RWPE2 (cell line): ENCODE measurements at regions not wholly inside any gene's neighbourhood (a gene's known extent, or its start where the extent isn't known, plus 50 kb on each side); places are given as distances from the start of the nearest gene placed in this dataset.
A peak's percentile ranks its signal among the peaks of the same experiment; 100 is the strongest.

Source experiments
- ATAC-seq: fragments of 200-7000 bp; cut with Tn5 transposase; 3 replicates; pipeline ENCODE4 v1.9.1; 2021; ENCODE audit warnings: low read depth
- DNase-seq: peaks from one replicate; pipeline ENCODE4 v3.0.0-alpha.2; 2020; ENCODE audit warnings: low spot score
- H3K27ac ChIP-seq: fragments of 450-650 bp; 2 replicates; pipeline ENCODE4 v1.5.1; 2017; ENCODE audit warnings: mild to moderate bottlenecking; ENCODE audit not compliant: poor library complexity, severe bottlenecking
- H3K27me3 ChIP-seq: fragments of 250-450 bp; sonication (Bioruptor Pico); 2 replicates; pipeline ENCODE4 v1.5.1; 2021; ENCODE audit warnings: mild to moderate bottlenecking, moderate library complexity; ENCODE audit not compliant: insufficient read depth, poor library complexity, severe bottlenecking
- H3K36me3 ChIP-seq: fragments of 250-450 bp; sonication (Bioruptor Pico); 2 replicates; pipeline ENCODE4 v1.5.1; 2020; ENCODE audit warnings: low read depth, mild to moderate bottlenecking, moderate library complexity
- H3K4me1 ChIP-seq: fragments of 250-450 bp; sonication (Bioruptor Pico); 2 replicates; pipeline ENCODE4 v1.5.1; 2021; ENCODE audit warnings: mild to moderate bottlenecking, moderate library complexity; ENCODE audit not compliant: insufficient read depth, poor library complexity, severe bottlenecking
- H3K4me3 ChIP-seq: fragments of 250-450 bp; sonication (Bioruptor Pico); 2 replicates; pipeline ENCODE4 v1.5.1; 2021; ENCODE audit warnings: mild to moderate bottlenecking, moderate library complexity; ENCODE audit not compliant: severe bottlenecking
- H3K9me3 ChIP-seq: fragments of 250-450 bp; sonication (Bioruptor Pico); 2 replicates; pipeline ENCODE4 v1.5.1; 2021; ENCODE audit warnings: mild to moderate bottlenecking, moderate library complexity; ENCODE audit not compliant: severe bottlenecking
- CTCF ChIP-seq: fragments of 450-650 bp; IDR thresholded peaks from one replicate; pipeline ENCODE4 v1.5.1; 2017; ENCODE audit warnings: mild to moderate bottlenecking, moderate library complexity; ENCODE audit not compliant: poor library complexity, severe bottlenecking

GRCh38 chr10:62501547-62501946 is 127.4 kb downstream of the ZNF365 start:
- Histone ChIP-seq H3K36me3 (no peaks in the 10 kb centered on the region), H3K27ac (no peak overlapping the region), H3K4me3 (no peak overlapping the region), H3K9me3 (no peaks in the 10 kb centered on the region), H3K4me1 (no peaks in the 10 kb centered on the region), H3K27me3 (no peaks in the 10 kb centered on the region)
- DNase-seq = no peak
- no peak for TF ChIP-seq CTCF
- ATAC-seq = peak; percentile 23; the same call in 1 of the 3 replicates

GRCh38 chr10:62502995-62503613 is 128.9 kb downstream of the ZNF365 start:
- no peak overlapping the region for H3K27ac ChIP-seq
- H3K27me3 ChIP-seq = no peaks in the 10 kb centered on the region
- no peaks in the 10 kb centered on the region for H3K4me1 ChIP-seq
- no peak for ATAC-seq
- H3K4me3 ChIP-seq = no peak overlapping the region
- no peaks in the 10 kb centered on the region for H3K9me3 ChIP-seq
- no peak for DNase-seq
- no peak for TF ChIP-seq CTCF
- no peaks in the 10 kb centered on the region for H3K36me3 ChIP-seq

GRCh38 chr10:62503872-62504271 is 129.7 kb downstream of the ZNF365 start:
- no peak overlapping the region for H3K4me3 ChIP-seq
- H3K36me3 ChIP-seq = no peaks in the 10 kb centered on the region
- no peak for ATAC-seq
- DNase-seq = no peak
- H3K9me3 ChIP-seq = no peaks in the 10 kb centered on the region
- no peak overlapping the region for H3K27ac ChIP-seq
- no peaks in the 10 kb centered on the region for H3K27me3 ChIP-seq
- no peak for TF ChIP-seq CTCF
- no peaks in the 10 kb centered on the region for H3K4me1 ChIP-seq

GRCh38 chr10:62506371-62506770 is 132.2 kb downstream of the ZNF365 start:
- no peaks in the 10 kb centered on the region for H3K9me3 ChIP-seq
- H3K27me3 ChIP-seq = no peaks in the 10 kb centered on the region
- no peak for TF ChIP-seq CTCF
- no peaks in the 10 kb centered on the region for H3K36me3 ChIP-seq
- no peak overlapping the region for H3K4me3 ChIP-seq
- no peaks in the 10 kb centered on the region for H3K4me1 ChIP-seq
- DNase-seq = no peak
- ATAC-seq = no peak
- no peak overlapping the region for H3K27ac ChIP-seq

- no peaks in the 10 kb centered on the region for H3K9me3 ChIP-seq
- H3K36me3 ChIP-seq = no peaks in the 10 kb centered on the region
- DNase-seq (no peak), ATAC-seq (no peak)
- TF ChIP-seq CTCF = no peak
- H3K4me3 ChIP-seq = no peak overlapping the region
- H3K27ac ChIP-seq = no peak overlapping the region
- no peaks in the 10 kb centered on the region for H3K4me1 ChIP-seq
- no peaks in the 10 kb centered on the region for H3K27me3 ChIP-seq
These were observed 137.1 kb downstream of the ZNF365 start for GRCh38 chr10:62511238-62511637.
